Renal cortical epithelial cell (primary cell): ENCODE measurements at regions not wholly inside any gene's neighbourhood (a gene's known extent, or its start where the extent isn't known, plus 50 kb on each side); places are given as distances from the start of the nearest gene placed in this dataset.
"Not testable (repeated sequence)": the region's sequence is repeated elsewhere in the genome, so short reads cannot be mapped to it uniquely, and the experiment has no call there.

Source experiments
- DNase-seq: peaks from one replicate; pipeline ENCODE4 v3.0.0-alpha.2; 2011; ENCODE audit warnings: low read depth

GRCh38 chr4:63062891-63063290 is 1346.4 kb downstream of the TECRL start:
- DNase-seq: not testable (repeated sequence)

- no peak for DNase-seq
Measured at GRCh38 chr4:63049726-63050125, 1359.5 kb downstream of the TECRL start.

- no peak for DNase-seq
Measured at GRCh38 chr4:63049278-63049677, 1360.0 kb downstream of the TECRL start.

GRCh38 chr4:63036159-63036866 is 1372.9 kb downstream of the TECRL start:
- DNase-seq: no peak

- no peak for DNase-seq
Measured at GRCh38 chr4:63029380-63029779, 1379.9 kb downstream of the TECRL start.

GRCh38 chr4:63020661-63021060 is 1388.6 kb downstream of the TECRL start:
- no peak for DNase-seq

GRCh38 chr4:63017300-63017699 is 1392.0 kb downstream of the TECRL start:
- DNase-seq: no peak

GRCh38 chr4:62970846-62971245 is 1438.4 kb downstream of the TECRL start:
- no peak for DNase-seq

- DNase-seq: no peak
Measured at GRCh38 chr4:62960415-62960814, 1448.8 kb downstream of the TECRL start.

GRCh38 chr4:62953752-62954151 is 1455.5 kb downstream of the TECRL start:
- no peak for DNase-seq

- DNase-seq: no peak
Measured at GRCh38 chr4:62952366-62952765, 1456.9 kb downstream of the TECRL start.

GRCh38 chr4:62948108-62948507 is 1461.1 kb downstream of the TECRL start:
- no peak for DNase-seq

- no peak for DNase-seq
Measured at GRCh38 chr4:62940229-62940628, 1469.0 kb downstream of the TECRL start.

GRCh38 chr4:62930884-62931283 is 1478.4 kb downstream of the TECRL start:
- no peak for DNase-seq

GRCh38 chr4:62928483-62928882 is 1480.8 kb downstream of the TECRL start:
- no peak for DNase-seq

GRCh38 chr4:62927574-62927973 is 1481.7 kb downstream of the TECRL start:
- no peak for DNase-seq

GRCh38 chr4:62923783-62924182 is 1485.5 kb downstream of the TECRL start:
- DNase-seq: no peak

- no peak for DNase-seq
Measured at GRCh38 chr4:62917649-62918048, 1491.6 kb downstream of the TECRL start.

- no peak for DNase-seq
Measured at GRCh38 chr4:62914758-62915157, 1494.5 kb downstream of the TECRL start.

- DNase-seq: no peak
Measured at GRCh38 chr4:62913065-62913464, 1496.2 kb downstream of the TECRL start.

- no peak for DNase-seq
Measured at GRCh38 chr4:62912531-62912930, 1496.7 kb downstream of the TECRL start.

- no peak for DNase-seq
Measured at GRCh38 chr4:62909238-62909637, 1500.0 kb downstream of the TECRL start.

GRCh38 chr4:62901101-62901500 is 1508.1 kb downstream of the TECRL start:
- no peak for DNase-seq
